ENCODE measurements at regions not wholly inside any gene's neighbourhood (a gene's known extent, or its start where the extent isn't known, plus 50 kb on each side); places are given as distances from the start of the nearest gene placed in this dataset.

GRCh38 chr4:124177647-124178425 is 534.7 kb downstream of the ANKRD50 start:
- DNase-seq (no peak), ATAC-seq (no peak)
- Mint-ChIP-seq H3K4me1 (no peaks in the 10 kb centered on the region), H3K27me3 (no peaks in the 10 kb centered on the region), H3K4me3 (no peak overlapping the region), H3K9me3 (no peaks in the 10 kb centered on the region), H3K27ac (no peak overlapping the region)

- no peaks in the 10 kb centered on the region for H3K27me3 Mint-ChIP-seq
- H3K4me1 Mint-ChIP-seq: no peaks in the 10 kb centered on the region
- no peak for ATAC-seq
- H3K4me3 Mint-ChIP-seq: no peak overlapping the region
- no peak for DNase-seq
- no peak overlapping the region for H3K27ac Mint-ChIP-seq
- no peaks in the 10 kb centered on the region for H3K9me3 Mint-ChIP-seq
These were observed 534.0 kb downstream of the ANKRD50 start for GRCh38 chr4:124178449-124179021.

GRCh38 chr4:124179506-124180186 is 532.9 kb downstream of the ANKRD50 start:
- Mint-ChIP-seq H3K27me3 (no peaks in the 10 kb centered on the region), H3K4me3 (no peak overlapping the region), H3K27ac (no peak overlapping the region), H3K9me3 (no peaks in the 10 kb centered on the region), H3K4me1 (no peaks in the 10 kb centered on the region)
- DNase-seq: no peak
- ATAC-seq: no peak

GRCh38 chr4:124181039-124181438 is 531.5 kb downstream of the ANKRD50 start:
- Mint-ChIP-seq H3K27me3 (no peaks in the 10 kb centered on the region), H3K9me3 (no peaks in the 10 kb centered on the region), H3K4me3 (no peak overlapping the region), H3K27ac (no peak overlapping the region), H3K4me1 (no peaks in the 10 kb centered on the region)
- ATAC-seq: no peak
- DNase-seq: no peak

- H3K27me3 Mint-ChIP-seq: no peaks in the 10 kb centered on the region
- H3K4me1 Mint-ChIP-seq: no peaks in the 10 kb centered on the region
- DNase-seq: no peak
- H3K9me3 Mint-ChIP-seq: no peaks in the 10 kb centered on the region
- no peak overlapping the region for H3K27ac Mint-ChIP-seq
- no peak overlapping the region for H3K4me3 Mint-ChIP-seq
- ATAC-seq: no peak
These were observed 529.3 kb downstream of the ANKRD50 start for GRCh38 chr4:124183231-124183630.

GRCh38 chr4:124183926-124184325 is 528.6 kb downstream of the ANKRD50 start:
- no peak for ATAC-seq
- no peak overlapping the region for H3K27ac Mint-ChIP-seq
- H3K27me3 Mint-ChIP-seq: no peaks in the 10 kb centered on the region

GRCh38 chr4:124184792-124185191 is 527.7 kb downstream of the ANKRD50 start:
- Mint-ChIP-seq H3K4me3 (no peak overlapping the region), H3K9me3 (no peaks in the 10 kb centered on the region)
- ATAC-seq: no peak

More at GRCh38 chr4:124183926-124184325, 528.6 kb downstream of the ANKRD50 start:
- no peak overlapping the region for H3K4me3 Mint-ChIP-seq
- no peaks in the 10 kb centered on the region for H3K9me3 Mint-ChIP-seq
- no peak for DNase-seq
- no peaks in the 10 kb centered on the region for H3K4me1 Mint-ChIP-seq

GRCh38 chr4:124188595-124188994 is 523.9 kb downstream of the ANKRD50 start:
- peaks cover 0 to 7% of the 10 kb centered on the region in 2 donors for H3K9me3 Mint-ChIP-seq

More at GRCh38 chr4:124184792-124185191, 527.7 kb downstream of the ANKRD50 start:
- no peak for DNase-seq
- Mint-ChIP-seq H3K27ac (no peak overlapping the region), H3K27me3 (no peaks in the 10 kb centered on the region), H3K4me1 (no peaks in the 10 kb centered on the region)

GRCh38 chr4:124189545-124189944 is 523.0 kb downstream of the ANKRD50 start:
- ATAC-seq: no peak
- Mint-ChIP-seq H3K4me3 (no peak overlapping the region), H3K9me3 (peaks cover 0 to 11% of the 10 kb centered on the region in 2 donors), H3K27ac (no peak overlapping the region), H3K27me3 (no peaks in the 10 kb centered on the region), H3K4me1 (no peaks in the 10 kb centered on the region)
- DNase-seq: no peak

More at GRCh38 chr4:124188595-124188994, 523.9 kb downstream of the ANKRD50 start:
- no peak overlapping the region for H3K4me3 Mint-ChIP-seq
- H3K4me1 Mint-ChIP-seq: no peaks in the 10 kb centered on the region
- no peak for ATAC-seq
- no peaks in the 10 kb centered on the region for H3K27me3 Mint-ChIP-seq
- DNase-seq: no peak
- H3K27ac Mint-ChIP-seq: no peak overlapping the region

GRCh38 chr4:124191329-124191728 is 521.2 kb downstream of the ANKRD50 start:
- H3K4me3 Mint-ChIP-seq: no peak overlapping the region
- no peak for DNase-seq

GRCh38 chr4:124192544-124192943 is 520.0 kb downstream of the ANKRD50 start:
- Mint-ChIP-seq H3K4me3 (no peak overlapping the region), H3K9me3 (peaks cover 12 to 22% of the 10 kb centered on the region in 2 donors), H3K4me1 (no peaks in the 10 kb centered on the region), H3K27me3 (no peaks in the 10 kb centered on the region), H3K27ac (no peak overlapping the region)
- no peak for ATAC-seq
- no peak for DNase-seq

More at GRCh38 chr4:124191329-124191728, 521.2 kb downstream of the ANKRD50 start:
- Mint-ChIP-seq H3K27ac (no peak overlapping the region), H3K27me3 (no peaks in the 10 kb centered on the region), H3K4me1 (no peaks in the 10 kb centered on the region), H3K9me3 (peaks cover 11 to 17% of the 10 kb centered on the region in 2 donors)
- ATAC-seq: no peak

- DNase-seq (no peak), ATAC-seq (no peak)
- Mint-ChIP-seq H3K27me3 (no peaks in the 10 kb centered on the region), H3K4me1 (no peaks in the 10 kb centered on the region), H3K27ac (no peak overlapping the region), H3K9me3 (peaks cover 11 to 12% of the 10 kb centered on the region in 2 donors), H3K4me3 (no peak overlapping the region)
These were observed 513.3 kb downstream of the ANKRD50 start for GRCh38 chr4:124199185-124199584.

GRCh38 chr4:124199755-124200154 is 512.8 kb downstream of the ANKRD50 start:
- ATAC-seq (no peak), DNase-seq (no peak)
- Mint-ChIP-seq H3K4me3 (no peak overlapping the region), H3K4me1 (no peaks in the 10 kb centered on the region), H3K9me3 (peaks cover 11 to 12% of the 10 kb centered on the region in 2 donors), H3K27me3 (no peaks in the 10 kb centered on the region), H3K27ac (no peak overlapping the region)

- no peak for DNase-seq
- Mint-ChIP-seq H3K4me3 (no peak overlapping the region), H3K4me1 (no peaks in the 10 kb centered on the region), H3K27me3 (no peaks in the 10 kb centered on the region), H3K27ac (no peak overlapping the region), H3K9me3 (peaks cover 0 to 8% of the 10 kb centered on the region in 2 donors)
- ATAC-seq: no peak
These were observed 510.9 kb downstream of the ANKRD50 start for GRCh38 chr4:124201636-124202035.

- no peak for ATAC-seq
- DNase-seq: no peak
- no peaks in the 10 kb centered on the region for H3K27me3 Mint-ChIP-seq
- no peak overlapping the region for H3K4me3 Mint-ChIP-seq
- H3K9me3 Mint-ChIP-seq: peaks cover 0 to 6% of the 10 kb centered on the region in 2 donors
- H3K27ac Mint-ChIP-seq: no peak overlapping the region
- H3K4me1 Mint-ChIP-seq: no peaks in the 10 kb centered on the region
These were observed 510.4 kb downstream of the ANKRD50 start for GRCh38 chr4:124202099-124202498.

Measured in stimulated activated naive CD8-positive, alpha-beta T cell treated with anti-CD3 and anti-CD28 coated beads, Interleukin-15, amount 100 ng/mL, for 72 hours (primary cell).